LNCaP clone FGC (cell line): ENCODE measurements at regions not wholly inside any gene's neighbourhood (a gene's known extent, or its start where the extent isn't known, plus 50 kb on each side); places are given as distances from the start of the nearest gene placed in this dataset.
A peak's percentile ranks its signal among the peaks of the same experiment; 100 is the strongest.

Experiments used
- DNase-seq: peaks from one replicate; pipeline ENCODE4 v3.0.0-alpha.2; 2011; ENCODE audit warnings: low read depth
- H3K4me3 ChIP-seq: 2 replicates; pipeline ENCODE4 v1.5.1; 2011; ENCODE audit warnings: mild to moderate bottlenecking, low read depth, low read length, control low read depth
- TF ChIP-seq, protein P1 (sequence below): IDR thresholded peaks from 2 replicates; pipeline ENCODE4 v1.5.1; 2012; ENCODE audit warnings: mild to moderate bottlenecking; ENCODE audit not compliant: control insufficient read depth, insufficient read depth; ENCODE audit errors: extremely low read depth

DNA sequence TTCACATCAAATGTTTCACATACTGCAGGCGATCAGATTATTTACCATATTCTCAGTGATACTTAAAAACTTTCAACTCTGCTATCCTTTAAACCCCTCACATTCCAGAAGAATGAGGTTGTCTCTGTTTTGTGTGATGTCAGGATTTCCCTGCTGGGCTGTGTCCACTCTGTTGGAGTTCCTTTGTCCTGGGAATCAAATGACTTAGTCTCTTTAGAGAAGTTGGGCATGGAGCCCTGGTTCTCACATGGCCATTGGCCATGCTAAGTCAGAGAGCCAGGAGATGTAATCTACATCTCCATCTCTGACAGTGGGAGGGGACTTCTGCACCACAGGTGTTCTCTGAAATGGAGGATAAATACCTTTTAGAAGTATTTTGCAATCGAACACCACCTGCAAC is 205.1 kb upstream of the MAF start:
- peak; percentile 41 for DNase-seq
- TF ChIP-seq, protein P1, sequence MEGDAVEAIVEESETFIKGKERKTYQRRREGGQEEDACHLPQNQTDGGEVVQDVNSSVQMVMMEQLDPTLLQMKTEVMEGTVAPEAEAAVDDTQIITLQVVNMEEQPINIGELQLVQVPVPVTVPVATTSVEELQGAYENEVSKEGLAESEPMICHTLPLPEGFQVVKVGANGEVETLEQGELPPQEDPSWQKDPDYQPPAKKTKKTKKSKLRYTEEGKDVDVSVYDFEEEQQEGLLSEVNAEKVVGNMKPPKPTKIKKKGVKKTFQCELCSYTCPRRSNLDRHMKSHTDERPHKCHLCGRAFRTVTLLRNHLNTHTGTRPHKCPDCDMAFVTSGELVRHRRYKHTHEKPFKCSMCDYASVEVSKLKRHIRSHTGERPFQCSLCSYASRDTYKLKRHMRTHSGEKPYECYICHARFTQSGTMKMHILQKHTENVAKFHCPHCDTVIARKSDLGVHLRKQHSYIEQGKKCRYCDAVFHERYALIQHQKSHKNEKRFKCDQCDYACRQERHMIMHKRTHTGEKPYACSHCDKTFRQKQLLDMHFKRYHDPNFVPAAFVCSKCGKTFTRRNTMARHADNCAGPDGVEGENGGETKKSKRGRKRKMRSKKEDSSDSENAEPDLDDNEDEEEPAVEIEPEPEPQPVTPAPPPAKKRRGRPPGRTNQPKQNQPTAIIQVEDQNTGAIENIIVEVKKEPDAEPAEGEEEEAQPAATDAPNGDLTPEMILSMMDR: no peak
- H3K4me3 ChIP-seq: no peak overlapping the region

DNA sequence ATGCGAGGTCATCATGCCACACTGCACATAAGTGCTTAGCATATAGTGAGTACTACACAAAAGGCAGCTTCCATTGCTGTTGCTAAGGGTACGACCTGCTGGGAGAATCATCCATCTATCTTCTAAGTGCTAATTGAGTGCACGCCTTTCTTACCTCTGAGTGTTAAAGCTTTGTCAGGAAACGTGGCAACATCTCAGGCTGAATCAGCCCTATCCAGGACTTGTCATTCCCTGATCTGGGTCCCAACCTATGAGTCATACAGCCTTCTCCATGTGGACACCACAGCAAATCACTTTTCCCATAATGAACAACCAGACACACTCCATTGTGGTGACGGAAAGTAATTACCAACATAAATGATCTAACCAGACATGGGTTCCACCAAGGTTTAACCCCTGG is 201.1 kb upstream of the MAF start:
- no peak for DNase-seq
- TF ChIP-seq, protein P1: no peak

DNA sequence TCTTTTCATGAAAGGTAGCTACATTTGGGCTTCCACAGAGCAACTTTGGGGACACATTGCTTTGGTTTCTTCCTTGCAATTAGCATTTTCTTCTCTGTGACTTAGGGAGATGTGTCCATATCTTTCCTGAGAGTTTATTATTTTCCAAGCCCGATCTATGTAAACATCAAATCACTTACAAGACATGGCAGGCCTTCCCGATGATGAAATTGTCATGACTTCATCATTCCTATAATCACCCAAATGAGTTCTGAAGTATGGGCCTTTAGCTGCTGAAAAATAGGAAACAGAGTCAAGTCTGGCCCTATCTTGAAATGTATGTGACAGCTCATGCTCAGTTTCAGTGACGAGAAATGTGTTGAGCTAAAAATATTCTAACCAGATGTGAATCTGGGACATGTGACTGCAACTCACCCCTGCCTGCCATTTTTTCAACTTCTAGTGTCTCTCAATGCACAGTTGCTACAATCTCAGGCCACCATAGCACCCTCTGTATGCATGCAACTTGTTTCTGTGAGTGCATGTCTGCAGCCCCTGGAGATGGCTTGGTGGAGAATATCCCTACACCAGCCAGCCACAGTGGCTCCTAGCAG is 199.6 kb upstream of the MAF start:
- TF ChIP-seq, protein P1: no peak
- DNase-seq: no peak

More for the DNA sequence above, 201.1 kb upstream of the MAF start:
- H3K4me3 ChIP-seq: no peak overlapping the region

DNA sequence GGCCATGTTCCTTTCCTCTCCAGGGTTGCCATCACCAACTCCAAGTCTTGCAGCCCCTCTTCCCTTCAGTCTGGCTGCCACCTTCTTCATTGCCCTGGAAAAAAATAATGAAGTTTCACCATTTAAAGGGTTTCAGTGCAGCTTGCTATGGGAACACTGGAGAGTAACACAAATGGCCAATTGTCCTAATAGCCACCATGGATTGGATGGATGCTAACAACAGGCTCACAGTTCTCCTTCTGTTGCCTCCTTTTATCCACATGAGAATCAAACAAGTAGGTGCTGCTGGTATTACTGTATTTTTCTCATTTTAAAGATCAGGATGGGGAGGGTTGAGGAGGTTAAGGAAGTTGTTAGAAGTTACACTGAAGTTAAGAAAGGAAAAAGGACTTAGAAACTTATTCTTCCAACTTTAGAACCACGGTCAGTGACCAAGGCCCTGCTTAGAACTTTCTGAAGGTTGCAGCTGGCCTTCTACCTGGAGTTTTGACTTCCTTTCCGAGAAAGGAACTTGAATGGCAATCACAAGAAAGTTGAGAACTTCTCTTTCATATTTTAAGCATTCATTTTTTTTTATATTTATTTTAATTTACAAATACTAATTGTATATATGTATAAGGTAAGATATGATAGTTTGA is 198.0 kb upstream of the MAF start:
- DNase-seq: no peak
- TF ChIP-seq, protein P1: no peak
- H3K4me3 ChIP-seq: no peak overlapping the region

More for the DNA sequence above, 199.6 kb upstream of the MAF start:
- no peak overlapping the region for H3K4me3 ChIP-seq

DNA sequence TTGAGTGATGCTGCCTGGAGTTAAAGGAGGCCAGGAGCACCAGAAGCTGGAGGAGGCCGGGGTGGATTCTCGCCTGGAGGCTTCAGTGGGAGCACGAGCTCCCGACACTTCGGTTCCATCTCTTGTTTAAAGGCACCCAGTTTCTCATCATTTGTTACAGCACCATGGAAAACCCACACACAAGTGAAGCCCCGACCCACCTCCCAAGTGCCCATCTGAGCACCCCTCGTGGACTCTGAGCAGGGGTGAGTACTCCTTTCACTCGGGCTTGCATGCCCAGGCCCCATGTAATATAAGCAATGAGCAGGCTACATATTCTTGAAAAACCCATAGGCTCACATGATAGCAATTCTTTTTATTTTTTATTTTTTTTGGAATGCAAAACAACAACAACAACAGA is 196.9 kb upstream of the MAF start:
- H3K4me3 ChIP-seq: no peak overlapping the region
- no peak for DNase-seq
- TF ChIP-seq, protein P1: no peak

DNA sequence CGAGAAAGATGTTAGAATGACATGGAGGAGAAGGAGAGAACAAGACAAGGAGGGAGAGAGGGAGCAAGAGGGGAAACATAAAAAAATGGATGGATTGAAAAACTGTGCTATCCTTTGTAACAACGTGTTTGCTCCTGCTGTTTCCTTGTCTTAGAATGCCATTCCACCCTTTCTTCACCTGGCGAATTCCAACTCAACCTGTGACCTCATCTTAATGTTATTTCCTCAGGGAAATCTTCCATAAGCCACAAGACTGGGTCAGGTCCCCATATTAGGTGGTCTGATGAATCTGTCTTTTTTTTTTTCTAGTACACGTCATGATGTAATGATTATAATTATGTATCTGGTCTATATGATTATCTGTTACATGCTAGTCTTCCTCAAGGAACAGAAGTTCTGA is 195.0 kb upstream of the MAF start:
- no peak for DNase-seq
- TF ChIP-seq, protein P1: no peak
- no peak overlapping the region for H3K4me3 ChIP-seq

DNA sequence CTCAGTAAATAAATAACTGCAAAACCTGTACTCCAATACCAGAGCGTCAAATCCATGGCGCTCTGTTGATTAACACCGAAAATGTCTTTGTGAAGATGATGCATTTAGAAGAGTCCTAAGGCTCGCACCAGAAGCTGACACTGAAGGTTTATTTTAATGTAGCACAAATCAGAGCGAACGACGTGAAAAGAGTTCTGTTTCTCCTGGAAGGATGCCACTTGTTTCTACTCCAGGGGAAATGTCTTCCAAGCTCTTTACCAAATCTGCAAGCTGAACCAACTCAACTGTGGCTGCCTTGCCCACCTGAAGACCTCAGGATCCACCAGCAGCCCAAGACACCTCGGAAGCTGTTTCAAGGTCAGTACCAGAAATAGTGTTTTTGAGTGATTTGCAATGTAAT is 194.4 kb upstream of the MAF start:
- DNase-seq: no peak
- TF ChIP-seq, protein P1: no peak

More for the DNA sequence above, 194.4 kb upstream of the MAF start:
- H3K4me3 ChIP-seq: no peak overlapping the region
